Stimulated activated naive CD8-positive, alpha-beta T cell treated with anti-CD3 and anti-CD28 coated beads, Interleukin-15, Interleukin-2, amounts not matched to agents 100 ng/mL and 50 ng/mL, for 24 hours (primary cell): ENCODE measurements at regions not wholly inside any gene's neighbourhood (a gene's known extent, or its start where the extent isn't known, plus 50 kb on each side); places are given as distances from the start of the nearest gene placed in this dataset.

Source experiments
- H3K27ac Mint-ChIP-seq: one replicate; pipeline ENCODE4 v1.8.0; 2021; ENCODE audit warnings: mild to moderate bottlenecking, mixed read lengths
- H3K27me3 Mint-ChIP-seq: one replicate; pipeline ENCODE4 v1.8.0; 2021; ENCODE audit warnings: mixed read lengths
- H3K36me3 Mint-ChIP-seq: one replicate; pipeline ENCODE4 v1.8.0; 2021; ENCODE audit warnings: low read depth, mixed read lengths
- H3K4me1 Mint-ChIP-seq: one replicate; pipeline ENCODE4 v1.8.0; 2021; ENCODE audit warnings: low read depth, mixed read lengths
- H3K4me3 Mint-ChIP-seq: one replicate; pipeline ENCODE4 v1.8.0; 2021; ENCODE audit warnings: mild to moderate bottlenecking, mixed read lengths
- H3K9me3 Mint-ChIP-seq: one replicate; pipeline ENCODE4 v1.8.0; 2021; ENCODE audit warnings: mixed read lengths

- no peaks in the 10 kb centered on the region for H3K36me3 Mint-ChIP-seq
- H3K27me3 Mint-ChIP-seq: no peaks in the 10 kb centered on the region
- H3K4me3 Mint-ChIP-seq: no peak overlapping the region
- no peak overlapping the region for H3K27ac Mint-ChIP-seq
- no peaks in the 10 kb centered on the region for H3K9me3 Mint-ChIP-seq
- H3K4me1 Mint-ChIP-seq: no peaks in the 10 kb centered on the region
These were observed 117.2 kb upstream of the TBCA start for GRCh38 chr5:77893225-77893860.

GRCh38 chr5:77892061-77893010, 116.2 kb upstream of the TBCA start:
- H3K4me1 Mint-ChIP-seq: no peaks in the 10 kb centered on the region
- H3K4me3 Mint-ChIP-seq: no peak overlapping the region
- H3K27me3 Mint-ChIP-seq: no peaks in the 10 kb centered on the region
- no peaks in the 10 kb centered on the region for H3K9me3 Mint-ChIP-seq
- no peaks in the 10 kb centered on the region for H3K36me3 Mint-ChIP-seq
- H3K27ac Mint-ChIP-seq: no peak overlapping the region

GRCh38 chr5:77885519-77885918, 109.4 kb upstream of the TBCA start:
- H3K27ac Mint-ChIP-seq: no peak overlapping the region
- no peaks in the 10 kb centered on the region for H3K9me3 Mint-ChIP-seq
- H3K27me3 Mint-ChIP-seq: peaks cover 22% of the 10 kb centered on the region
- H3K4me3 Mint-ChIP-seq: no peak overlapping the region
- no peaks in the 10 kb centered on the region for H3K36me3 Mint-ChIP-seq
- H3K4me1 Mint-ChIP-seq: peaks cover 16% of the 10 kb centered on the region

GRCh38 chr5:77882670-77883257, 106.6 kb upstream of the TBCA start:
- Mint-ChIP-seq H3K27me3 (peaks cover 22% of the 10 kb centered on the region), H3K9me3 (no peaks in the 10 kb centered on the region), H3K4me3 (no peak overlapping the region), H3K27ac (no peak overlapping the region), H3K36me3 (no peaks in the 10 kb centered on the region), H3K4me1 (peaks cover 20% of the 10 kb centered on the region)

GRCh38 chr5:77881528-77881927, 105.4 kb upstream of the TBCA start:
- H3K4me1 Mint-ChIP-seq: peaks cover 20% of the 10 kb centered on the region
- peaks cover 22% of the 10 kb centered on the region for H3K27me3 Mint-ChIP-seq
- H3K36me3 Mint-ChIP-seq: no peaks in the 10 kb centered on the region
- H3K27ac Mint-ChIP-seq: no peak overlapping the region
- no peak overlapping the region for H3K4me3 Mint-ChIP-seq
- no peaks in the 10 kb centered on the region for H3K9me3 Mint-ChIP-seq

GRCh38 chr5:77877516-77878355, 101.6 kb upstream of the TBCA start:
- Mint-ChIP-seq H3K4me3 (no peak overlapping the region), H3K4me1 (peaks cover 16% of the 10 kb centered on the region), H3K36me3 (no peaks in the 10 kb centered on the region), H3K27me3 (peaks cover 3% of the 10 kb centered on the region), H3K27ac (no peak overlapping the region), H3K9me3 (no peaks in the 10 kb centered on the region)

GRCh38 chr5:77876862-77877502, 100.8 kb upstream of the TBCA start:
- Mint-ChIP-seq H3K4me1 (peaks cover 11% of the 10 kb centered on the region), H3K27ac (no peak overlapping the region), H3K36me3 (no peaks in the 10 kb centered on the region), H3K4me3 (no peak overlapping the region), H3K9me3 (no peaks in the 10 kb centered on the region), H3K27me3 (peaks cover 3% of the 10 kb centered on the region)

GRCh38 chr5:77876316-77876715, 100.2 kb upstream of the TBCA start:
- no peak overlapping the region for H3K27ac Mint-ChIP-seq
- H3K36me3 Mint-ChIP-seq: no peaks in the 10 kb centered on the region
- peaks cover under 1% of the 10 kb centered on the region for H3K27me3 Mint-ChIP-seq
- no peak overlapping the region for H3K4me3 Mint-ChIP-seq
- no peaks in the 10 kb centered on the region for H3K9me3 Mint-ChIP-seq
- peaks cover 7% of the 10 kb centered on the region for H3K4me1 Mint-ChIP-seq

GRCh38 chr5:77874691-77875090, 98.6 kb upstream of the TBCA start:
- no peak overlapping the region for H3K27ac Mint-ChIP-seq
- H3K36me3 Mint-ChIP-seq: no peaks in the 10 kb centered on the region
- H3K4me1 Mint-ChIP-seq: no peaks in the 10 kb centered on the region

GRCh38 chr5:77873239-77873638, 97.1 kb upstream of the TBCA start:
- H3K36me3 Mint-ChIP-seq: no peaks in the 10 kb centered on the region
- no peak overlapping the region for H3K4me3 Mint-ChIP-seq
- H3K27ac Mint-ChIP-seq: no peak overlapping the region
- no peaks in the 10 kb centered on the region for H3K9me3 Mint-ChIP-seq
- H3K27me3 Mint-ChIP-seq: no peaks in the 10 kb centered on the region
- no peaks in the 10 kb centered on the region for H3K4me1 Mint-ChIP-seq

More at GRCh38 chr5:77874691-77875090, 98.6 kb upstream of the TBCA start:
- no peak overlapping the region for H3K4me3 Mint-ChIP-seq
- H3K9me3 Mint-ChIP-seq: no peaks in the 10 kb centered on the region
- no peaks in the 10 kb centered on the region for H3K27me3 Mint-ChIP-seq

GRCh38 chr5:77871946-77872345, 95.8 kb upstream of the TBCA start:
- Mint-ChIP-seq H3K9me3 (no peaks in the 10 kb centered on the region), H3K36me3 (no peaks in the 10 kb centered on the region), H3K4me1 (no peaks in the 10 kb centered on the region), H3K27ac (no peak overlapping the region), H3K4me3 (no peak overlapping the region), H3K27me3 (no peaks in the 10 kb centered on the region)

GRCh38 chr5:77871016-77871415, 94.9 kb upstream of the TBCA start:
- Mint-ChIP-seq H3K4me1 (no peaks in the 10 kb centered on the region), H3K4me3 (no peak overlapping the region), H3K36me3 (no peaks in the 10 kb centered on the region), H3K27me3 (no peaks in the 10 kb centered on the region), H3K27ac (no peak overlapping the region), H3K9me3 (no peaks in the 10 kb centered on the region)

- Mint-ChIP-seq H3K4me3 (no peak overlapping the region), H3K27me3 (no peaks in the 10 kb centered on the region), H3K9me3 (no peaks in the 10 kb centered on the region), H3K4me1 (no peaks in the 10 kb centered on the region), H3K36me3 (no peaks in the 10 kb centered on the region), H3K27ac (no peak overlapping the region)
These were observed 93.1 kb upstream of the TBCA start for GRCh38 chr5:77869116-77869798.

- no peaks in the 10 kb centered on the region for H3K36me3 Mint-ChIP-seq
- H3K4me1 Mint-ChIP-seq: no peaks in the 10 kb centered on the region
- no peak overlapping the region for H3K4me3 Mint-ChIP-seq
- H3K9me3 Mint-ChIP-seq: no peaks in the 10 kb centered on the region
- H3K27me3 Mint-ChIP-seq: no peaks in the 10 kb centered on the region
- H3K27ac Mint-ChIP-seq: no peak overlapping the region
These were observed 91.8 kb upstream of the TBCA start for GRCh38 chr5:77867914-77868313.
